GM23338 (cell line): ENCODE measurements at regions not wholly inside any gene's neighbourhood (a gene's known extent, or its start where the extent isn't known, plus 50 kb on each side); places are given as distances from the start of the nearest gene placed in this dataset.

Experiments used
- ATAC-seq: fragments of 200-7000 bp; cut with Tn5 transposase; 3 replicates; pipeline ENCODE4 v1.9.1; 2020
- DNase-seq: peaks from one replicate; pipeline ENCODE4 v3.0.0-alpha.2; 2015; ENCODE audit warnings: low spot score
- H2AFZ ChIP-seq: fragments of 200-600 bp; sonication (generic); 2 replicates; pipeline ENCODE4 v1.8.0; 2016; ENCODE audit warnings: antibody characterized with exemption, mild to moderate bottlenecking, moderate library complexity
- H3F3A ChIP-seq: fragments of 200-600 bp; sonication (generic); replicated peaks from 2 replicates; pipeline ENCODE4 v1.8.0; 2017; ENCODE audit warnings: antibody characterized with exemption, mixed run types, low read depth
- H3K27ac ChIP-seq: fragments of 200-600 bp; sonication (generic); 2 replicates; pipeline ENCODE4 v1.6.1; 2016; ENCODE audit warnings: low read depth
- H3K27me3 ChIP-seq: fragments of 200-600 bp; sonication (generic); 2 replicates; pipeline ENCODE4 v1.8.0; 2016; ENCODE audit warnings: mild to moderate bottlenecking, mixed run types, moderate library complexity; ENCODE audit not compliant: insufficient read depth
- H3K36me3 ChIP-seq: fragments of 200-600 bp; sonication (generic); 2 replicates; pipeline ENCODE4 v1.8.0; 2016; ENCODE audit warnings: mild to moderate bottlenecking; ENCODE audit not compliant: insufficient read depth
- H3K4me1 ChIP-seq: fragments of 200-600 bp; sonication (generic); 2 replicates; pipeline ENCODE4 v1.8.0; 2016; ENCODE audit warnings: mild to moderate bottlenecking, moderate library complexity; ENCODE audit not compliant: insufficient read depth
- H3K4me2 ChIP-seq: fragments of 200-600 bp; sonication (generic); 2 replicates; pipeline ENCODE4 v1.7.1; 2017; ENCODE audit warnings: mixed run types
- H3K4me3 ChIP-seq: fragments of 200-600 bp; sonication (generic); 2 replicates; pipeline ENCODE4 v1.6.1; 2016; ENCODE audit warnings: mixed run types
- H3K79me2 ChIP-seq: fragments of 200-600 bp; sonication (generic); replicated peaks from 2 replicates; pipeline ENCODE4 v1.8.0; 2017; ENCODE audit warnings: mild to moderate bottlenecking; ENCODE audit not compliant: insufficient read depth
- H3K9me2 ChIP-seq: fragments of 200-600 bp; sonication (generic); 2 replicates; pipeline ENCODE4 v1.8.0; 2017; ENCODE audit not compliant: insufficient read depth
- H4K20me1 ChIP-seq: fragments of 200-600 bp; sonication (generic); replicated peaks from 2 replicates; pipeline ENCODE4 v1.8.0; 2017; ENCODE audit warnings: mild to moderate bottlenecking; ENCODE audit not compliant: insufficient read depth
- H3K27ac Mint-ChIP-seq: 2 replicates; pipeline ENCODE4 v1.8.0; 2020; ENCODE audit warnings: inconsistent platforms, mild to moderate bottlenecking, moderate library complexity, mixed read lengths
- H3K27me3 Mint-ChIP-seq: 3 replicates; pipeline ENCODE4 v1.8.0; 2022; ENCODE audit warnings: low read depth, mild to moderate bottlenecking, moderate library complexity, mixed read lengths, inconsistent platforms; ENCODE audit not compliant: insufficient read depth, poor library complexity
- H3K36me3 Mint-ChIP-seq: 3 replicates; pipeline ENCODE4 v1.8.0; 2021; ENCODE audit warnings: low read depth, mild to moderate bottlenecking, inconsistent platforms, moderate library complexity, mixed read lengths
- H3K4me1 Mint-ChIP-seq: 3 replicates; pipeline ENCODE4 v1.8.0; 2020; ENCODE audit warnings: mild to moderate bottlenecking, inconsistent platforms, mixed read lengths
- H3K4me3 Mint-ChIP-seq: 3 replicates; pipeline ENCODE4 v1.8.0; 2021; ENCODE audit warnings: moderate library complexity, mild to moderate bottlenecking, inconsistent platforms, mixed read lengths
- H3K9me3 Mint-ChIP-seq: 3 replicates; pipeline ENCODE4 v1.8.0; 2020; ENCODE audit warnings: moderate library complexity, mild to moderate bottlenecking, inconsistent platforms, mixed read lengths
- CREB1 ChIP-seq: fragments of 250-450 bp; sonication (Bioruptor Pico); IDR thresholded peaks from 2 replicates; pipeline ENCODE4 v1.5.0; 2020; ENCODE audit warnings: low read depth, mild to moderate bottlenecking, moderate library complexity
- CTCF ChIP-seq, 2 experiments: fragments of 200-600 bp in 1 of 2; sonication (generic) in 1 of 2; conservative IDR thresholded peaks; 2 replicates each; pipeline versions ENCODE4 v1.5.1 to v1.6.1; 2016 to 2017; ENCODE audit warnings: antibody characterized with exemption in 2 of 2, low read depth in 2 of 2, mild to moderate bottlenecking in 2 of 2, moderate library complexity in 1 of 2
- ETS1 ChIP-seq: IDR thresholded peaks from 2 replicates; pipeline ENCODE4 v1.6.1; 2016; ENCODE audit warnings: antibody characterized with exemption
- EZH2 ChIP-seq: fragments of 200-600 bp; sonication (generic); IDR thresholded peaks from one replicate; pipeline ENCODE4 v1.8.0; 2017; ENCODE audit warnings: antibody characterized with exemption, mild to moderate bottlenecking, low read depth; ENCODE audit not compliant: unreplicated experiment
- EZH2phosphoT487 ChIP-seq: fragments of 200-600 bp; sonication (generic); IDR thresholded peaks from one replicate; pipeline ENCODE4 v1.8.1; 2018; ENCODE audit warnings: antibody characterized with exemption; ENCODE audit not compliant: unreplicated experiment
- JUNB ChIP-seq: IDR thresholded peaks from one replicate; pipeline ENCODE4 v1.6.1; 2016; ENCODE audit warnings: antibody characterized with exemption; ENCODE audit not compliant: unreplicated experiment
- NANOG ChIP-seq: IDR thresholded peaks from 2 replicates; pipeline ENCODE4 v1.6.1; 2016; ENCODE audit warnings: antibody characterized with exemption, borderline replicate concordance
- POLR2AphosphoS5 ChIP-seq: IDR thresholded peaks from 2 replicates; pipeline ENCODE4 v1.6.1; 2016; ENCODE audit warnings: antibody characterized with exemption, low read depth
- REST ChIP-seq: IDR thresholded peaks from one replicate; pipeline ENCODE4 v1.6.1; 2018; ENCODE audit warnings: antibody characterized with exemption; ENCODE audit not compliant: unreplicated experiment
- STAT1 ChIP-seq: IDR thresholded peaks from one replicate; pipeline ENCODE4 v1.6.1; 2016; ENCODE audit warnings: antibody characterized with exemption; ENCODE audit not compliant: unreplicated experiment
- ZNF114 ChIP-seq: fragments of 250-450 bp; sonication (Bioruptor Pico); IDR thresholded peaks from 2 replicates; pipeline ENCODE4 v1.5.0; 2020; ENCODE audit warnings: mild to moderate bottlenecking, moderate library complexity
- ZNF331 ChIP-seq: fragments of 250-450 bp; sonication (Bioruptor Pico); IDR thresholded peaks from 2 replicates; pipeline ENCODE4 v1.5.0; 2020; ENCODE audit warnings: low read depth, mild to moderate bottlenecking, moderate library complexity
- ZNF462 ChIP-seq: fragments of 250-450 bp; sonication (Bioruptor Pico); IDR thresholded peaks from 2 replicates; pipeline ENCODE4 v1.5.0; 2020; ENCODE audit warnings: mild to moderate bottlenecking, moderate library complexity

- H3K79me2 ChIP-seq: no peaks in the 10 kb centered on the region
- no peaks in the 10 kb centered on the region for H4K20me1 ChIP-seq
- Mint-ChIP-seq H3K9me3 (no peaks in the 10 kb centered on the region), H3K36me3 (no peaks in the 10 kb centered on the region), H3K4me3 (no peak overlapping the region), H3K27me3 (no peaks in the 10 kb centered on the region), H3K4me1 (no peaks in the 10 kb centered on the region), H3K27ac (no peak overlapping the region)
- ATAC-seq: no peak
- no peaks in the 10 kb centered on the region for H3K4me1 ChIP-seq
- H2AFZ ChIP-seq: no peak overlapping the region
- no peak for DNase-seq
- H3K4me2 ChIP-seq: no peak overlapping the region
- H3K27me3 ChIP-seq: no peaks in the 10 kb centered on the region
- TF ChIP-seq ZNF462 (no peak), REST (no peak), ZNF114 (CRISPR knock-in tag) (no peak), EZH2phosphoT487 (no peak), STAT1 (no peak), POLR2AphosphoS5 (no peak), JUNB (no peak), ETS1 (no peak), CREB1 (CRISPR knock-in tag) (no peak), EZH2 (no peak), NANOG (no peak), CTCF (conservative IDR thresholded peaks at IDR 0.05; ENCODE audit: low read depth in 2 of 2) (no peak), ZNF331 (no peak)
- no peaks in the 10 kb centered on the region for H3K36me3 ChIP-seq
- no peaks in the 10 kb centered on the region for H3K9me2 ChIP-seq
- no peaks in the 10 kb centered on the region for H3F3A ChIP-seq
- H3K4me3 ChIP-seq: no peak overlapping the region
- H3K27ac ChIP-seq: no peak overlapping the region
Observed at GRCh38 chr18:29626094-29626493, 1416.4 kb downstream of the DSC3 start.
